Endothelial cell of hepatic sinusoid (primary cell): ENCODE measurements at regions not wholly inside any gene's neighbourhood (a gene's known extent, or its start where the extent isn't known, plus 50 kb on each side); places are given as distances from the start of the nearest gene placed in this dataset.

Experiments used
- in situ Hi-C: cut with HindIII; loops from 2 replicates; pipeline ENCODE4 v1.10.0; 2017; ENCODE audit warnings: low sequenced_read_pairs

GRCh38 chr16:51815523-51815922, 664.5 kb upstream of the SALL1 start:
- in situ Hi-C loops: no loop called here

GRCh38 chr16:51814617-51815016, 663.5 kb upstream of the SALL1 start:
- in situ Hi-C loops: no loop called here

GRCh38 chr16:51813609-51814008, 662.5 kb upstream of the SALL1 start:
- in situ Hi-C loops: no loop called here

- in situ Hi-C loops: no loop called here
Measured at GRCh38 chr16:51812945-51813344, 661.9 kb upstream of the SALL1 start.

GRCh38 chr16:51807551-51807950, 656.5 kb upstream of the SALL1 start:
- in situ Hi-C loops: no loop called here

GRCh38 chr16:51801635-51802034, 650.6 kb upstream of the SALL1 start:
- in situ Hi-C loops: no loop called here

GRCh38 chr16:51797669-51798259, 646.7 kb upstream of the SALL1 start:
- in situ Hi-C loops: no loop called here

- in situ Hi-C loops: no loop called here
Measured at GRCh38 chr16:51779240-51779639, 628.2 kb upstream of the SALL1 start.

GRCh38 chr16:51773071-51773890, 622.2 kb upstream of the SALL1 start:
- in situ Hi-C loops: no loop called here

- in situ Hi-C loops: no loop called here
Measured at GRCh38 chr16:51766739-51767138, 615.7 kb upstream of the SALL1 start.

- in situ Hi-C loops: no loop called here
Measured at GRCh38 chr16:51763072-51763661, 612.1 kb upstream of the SALL1 start.

GRCh38 chr16:51762081-51762996, 611.3 kb upstream of the SALL1 start:
- in situ Hi-C loops: no loop called here

- in situ Hi-C loops: no loop called here
Measured at GRCh38 chr16:51761001-51761400, 609.9 kb upstream of the SALL1 start.

- in situ Hi-C loops: no loop called here
Measured at GRCh38 chr16:51759999-51760398, 608.9 kb upstream of the SALL1 start.

GRCh38 chr16:51759329-51759728, 608.3 kb upstream of the SALL1 start:
- in situ Hi-C loops: no loop called here

- in situ Hi-C loops: no loop called here
Measured at GRCh38 chr16:51757921-51758479, 606.9 kb upstream of the SALL1 start.

- in situ Hi-C loops: no loop called here
Measured at GRCh38 chr16:51757505-51757904, 606.4 kb upstream of the SALL1 start.

- in situ Hi-C loops: no loop called here
Measured at GRCh38 chr16:51757124-51757470, 606.0 kb upstream of the SALL1 start.

GRCh38 chr16:51756447-51757123, 605.5 kb upstream of the SALL1 start:
- in situ Hi-C loops: no loop called here

- in situ Hi-C loops: no loop called here
Measured at GRCh38 chr16:51755577-51756355, 604.7 kb upstream of the SALL1 start.
